SK-N-DZ (cell line): ENCODE measurements at regions not wholly inside any gene's neighbourhood (a gene's known extent, or its start where the extent isn't known, plus 50 kb on each side); places are given as distances from the start of the nearest gene placed in this dataset.
"Not testable (repeated sequence)": the region's sequence is repeated elsewhere in the genome, so short reads cannot be mapped to it uniquely, and the experiment has no call there.

Experiments
- DNase-seq: peaks from one replicate; pipeline ENCODE4 v3.0.0-alpha.2; 2015; ENCODE audit warnings: low spot score

DNA sequence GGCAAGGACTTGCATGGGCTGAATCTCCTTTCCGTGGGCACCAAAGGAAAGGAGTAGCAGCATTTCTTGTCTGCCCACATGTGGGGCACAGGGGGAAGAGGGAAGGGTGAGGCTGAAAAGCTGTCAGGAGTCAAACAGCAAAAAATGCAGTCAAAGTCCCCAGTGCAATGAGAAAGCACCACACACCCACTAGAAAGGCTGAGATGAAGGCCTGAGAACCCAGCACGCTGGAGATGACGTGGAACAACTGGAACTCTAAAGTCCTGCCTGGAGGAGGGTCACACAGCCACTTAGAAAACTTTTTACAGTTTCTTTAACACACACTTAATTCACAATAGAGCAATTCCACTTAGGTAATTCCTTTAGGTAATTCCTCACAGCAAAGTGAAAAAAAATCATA is 94.6 kb upstream of the IGFBPL1 start:
- DNase-seq = no peak

DNA sequence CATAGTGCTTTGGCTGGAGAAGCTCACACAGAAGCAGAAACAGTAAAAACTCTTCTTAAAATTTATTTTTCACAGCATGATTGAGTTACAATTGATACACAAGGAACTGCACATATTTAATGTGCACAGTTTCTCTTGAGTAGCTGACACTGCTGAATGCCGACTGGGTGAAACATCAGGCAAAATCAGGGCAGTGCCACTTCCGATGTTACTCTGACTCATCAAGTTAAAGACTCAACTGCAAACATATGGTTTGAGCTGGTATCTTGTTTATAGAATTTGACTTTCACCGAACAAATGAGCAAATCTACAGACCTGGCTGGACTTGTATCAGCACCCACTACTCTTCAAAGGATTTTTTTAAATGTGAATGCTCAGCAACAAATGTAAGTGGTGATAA is 92.0 kb upstream of the IGFBPL1 start:
- DNase-seq = not testable (repeated sequence)

DNA sequence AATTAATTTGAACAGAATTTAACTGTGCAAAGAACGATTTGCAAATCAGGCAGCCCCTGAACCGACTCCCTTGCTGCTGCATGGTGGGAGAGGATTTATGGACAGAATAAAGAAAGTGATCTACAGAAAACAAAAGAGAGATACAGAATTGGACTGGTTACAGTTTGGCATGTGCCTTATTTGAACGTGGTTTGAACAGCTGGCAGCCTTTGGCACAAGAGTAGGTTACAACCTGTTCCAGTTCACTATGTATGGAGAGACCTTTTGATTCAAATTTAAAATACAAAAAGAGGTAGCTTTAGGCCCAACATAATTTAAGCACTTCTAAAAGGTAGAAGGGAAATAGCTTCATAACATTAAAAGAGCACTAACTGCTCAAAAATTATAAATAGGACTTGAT is 90.8 kb upstream of the IGFBPL1 start:
- DNase-seq = not testable (repeated sequence)

DNA sequence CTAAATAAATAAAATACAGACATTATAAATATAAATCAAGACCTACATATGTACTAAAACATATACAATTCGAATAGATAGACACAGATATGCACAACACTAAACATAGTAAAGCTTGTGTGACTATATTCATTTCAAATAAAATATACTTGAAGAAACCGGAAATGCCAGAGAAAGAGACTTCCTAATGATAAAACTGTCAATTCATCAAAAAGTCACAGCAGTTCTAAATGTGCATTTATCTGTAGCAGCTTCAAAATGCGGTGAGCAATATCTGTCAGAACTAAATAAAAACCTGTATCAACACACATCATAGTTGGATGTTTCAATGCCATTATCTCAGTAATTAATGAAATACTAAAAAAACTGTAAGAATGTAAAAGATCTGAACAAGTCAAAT is 86.1 kb upstream of the IGFBPL1 start:
- not testable (repeated sequence) for DNase-seq

DNA sequence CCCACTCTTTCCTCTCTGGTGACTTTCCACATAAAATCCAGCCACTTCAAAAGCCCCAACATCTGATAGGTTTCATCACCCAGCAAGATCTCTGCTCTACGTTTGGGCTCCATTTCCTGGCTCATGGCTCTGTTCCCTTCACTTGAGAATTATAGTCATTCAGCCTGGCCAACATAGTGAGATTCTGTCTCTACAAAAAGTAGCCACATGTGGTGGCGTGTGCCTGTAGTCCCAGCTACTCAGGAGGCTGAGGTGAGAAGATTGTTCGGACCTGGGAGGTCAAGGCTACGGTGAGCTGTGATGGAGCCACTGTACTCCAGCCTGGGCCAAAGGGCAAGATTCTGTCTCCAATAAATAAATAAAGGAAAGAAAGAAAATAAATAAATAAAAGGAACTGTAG is 83.3 kb upstream of the IGFBPL1 start:
- DNase-seq = no peak

DNA sequence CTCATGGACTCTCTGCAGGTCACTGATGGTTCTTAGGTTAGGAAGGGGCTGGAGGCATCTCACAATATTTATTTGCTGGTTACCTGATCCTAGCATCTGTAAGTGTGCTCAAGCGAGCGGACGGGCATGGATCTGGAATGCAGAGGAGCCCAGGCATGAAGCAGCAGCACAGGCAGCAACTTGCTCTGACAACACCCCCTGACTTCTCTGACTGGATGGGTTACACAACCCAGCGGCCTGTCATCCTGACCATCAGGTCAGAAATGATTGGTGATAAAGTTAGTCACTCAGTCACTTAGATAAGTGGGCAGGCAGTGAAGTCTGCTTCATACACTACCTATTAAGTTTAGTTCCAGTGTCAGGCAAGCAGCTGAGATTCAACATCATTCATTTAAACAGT is 75.9 kb upstream of the IGFBPL1 start:
- DNase-seq = peak; percentile 38

DNA sequence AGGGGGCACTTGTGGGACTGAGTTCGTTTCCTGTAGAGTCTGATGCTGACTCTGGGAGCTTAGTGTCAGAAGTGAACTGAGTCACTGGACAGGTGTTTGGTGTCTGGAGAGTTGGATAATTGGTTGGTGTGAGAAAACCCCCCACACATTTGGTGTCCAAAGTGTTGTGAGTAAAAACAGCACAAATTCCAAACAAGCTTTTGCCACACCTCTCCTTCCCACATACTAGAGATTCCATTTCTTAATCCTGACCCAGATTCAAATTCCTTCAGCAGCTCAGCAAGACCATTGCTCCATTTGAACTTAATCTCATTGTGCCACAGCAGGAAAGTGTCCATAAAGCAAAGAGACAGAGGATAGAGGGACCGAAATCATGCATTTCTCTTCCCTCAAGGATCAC is 74.3 kb upstream of the IGFBPL1 start:
- not testable (repeated sequence) for DNase-seq

DNA sequence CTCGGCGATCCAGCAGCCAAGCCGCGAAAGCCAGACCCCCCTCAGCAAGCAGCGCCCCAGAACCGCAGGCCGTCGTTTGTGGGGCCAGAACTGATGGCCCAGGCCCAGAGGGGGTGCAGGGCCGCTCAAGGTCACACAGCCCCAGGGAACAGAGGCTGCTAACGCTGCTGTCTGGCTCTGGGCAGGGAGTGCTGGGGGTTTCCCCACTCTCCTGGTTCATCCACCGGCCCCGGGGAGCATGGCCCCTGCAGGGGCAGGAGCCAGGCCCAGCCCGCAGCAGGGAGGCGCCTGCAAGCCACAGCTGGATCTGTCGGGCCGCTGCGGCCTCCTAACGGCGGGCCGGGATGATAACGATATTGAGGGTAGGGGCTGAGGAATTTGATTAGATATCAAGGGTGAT is 64.8 kb upstream of the IGFBPL1 start:
- DNase-seq = no peak

DNA sequence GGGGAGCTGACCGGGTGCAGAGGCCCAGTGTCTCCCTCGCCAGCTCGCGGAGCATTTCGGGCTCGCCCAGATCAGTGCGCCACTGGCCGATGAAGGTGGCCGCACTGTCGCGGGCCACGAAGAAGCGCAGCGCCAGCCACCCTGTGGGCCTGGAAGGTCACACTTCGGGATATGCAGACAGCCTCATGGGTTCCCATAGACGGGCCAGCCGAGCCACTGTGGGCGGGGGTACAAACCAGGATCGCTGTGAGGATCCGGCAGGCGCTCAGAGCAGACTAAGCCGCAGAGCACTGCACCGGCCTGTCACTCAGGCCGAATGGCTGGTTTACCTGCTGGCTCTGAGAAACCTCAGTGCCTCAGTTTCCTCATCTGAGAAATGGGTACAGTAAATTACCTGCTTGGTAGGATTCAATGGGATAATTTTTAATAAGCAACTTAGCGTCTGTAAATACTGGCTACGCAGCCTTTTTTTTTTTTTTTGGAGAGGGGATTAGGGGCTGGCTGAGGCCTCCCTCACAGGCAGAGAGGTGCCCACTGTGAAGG is 64.0 kb upstream of the IGFBPL1 start:
- no peak for DNase-seq

DNA sequence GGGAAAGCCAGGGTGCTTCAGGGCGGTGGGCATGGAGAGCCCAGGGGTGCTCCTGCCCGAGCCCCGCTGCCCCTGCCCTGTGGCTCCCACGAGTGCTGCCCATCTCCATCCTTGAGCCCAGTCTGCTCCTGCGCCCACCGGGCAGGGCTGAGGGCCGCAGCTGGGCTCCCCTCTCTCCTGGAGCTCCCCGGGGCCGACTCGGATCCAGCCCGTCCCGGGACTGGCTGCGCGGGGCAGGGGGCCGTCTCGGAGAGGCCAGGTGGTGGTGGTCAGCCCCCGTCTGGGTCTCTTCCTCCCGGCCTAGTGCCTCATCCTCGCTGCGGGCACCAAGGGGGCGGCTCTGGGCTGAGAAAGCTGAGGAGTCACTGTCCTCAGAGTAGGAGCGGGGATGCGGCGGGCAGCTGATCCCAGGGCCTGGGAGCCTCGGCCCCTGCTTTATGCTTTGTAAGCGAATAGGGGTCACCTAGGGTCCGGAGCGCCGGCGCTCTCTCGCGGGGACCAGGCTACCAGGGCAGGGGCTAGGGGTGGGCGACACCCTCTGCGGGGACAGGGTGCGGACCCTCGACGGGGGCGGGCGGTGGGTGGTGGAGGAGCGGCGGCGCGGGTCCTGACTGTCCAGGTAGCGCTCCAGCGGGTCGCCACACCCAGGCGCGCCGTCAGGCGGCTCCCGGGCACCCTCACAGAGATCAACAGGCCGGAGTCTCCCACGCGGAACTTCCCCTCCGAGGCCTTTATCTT is 63.3 kb upstream of the IGFBPL1 start:
- DNase-seq = not testable (repeated sequence)

DNA sequence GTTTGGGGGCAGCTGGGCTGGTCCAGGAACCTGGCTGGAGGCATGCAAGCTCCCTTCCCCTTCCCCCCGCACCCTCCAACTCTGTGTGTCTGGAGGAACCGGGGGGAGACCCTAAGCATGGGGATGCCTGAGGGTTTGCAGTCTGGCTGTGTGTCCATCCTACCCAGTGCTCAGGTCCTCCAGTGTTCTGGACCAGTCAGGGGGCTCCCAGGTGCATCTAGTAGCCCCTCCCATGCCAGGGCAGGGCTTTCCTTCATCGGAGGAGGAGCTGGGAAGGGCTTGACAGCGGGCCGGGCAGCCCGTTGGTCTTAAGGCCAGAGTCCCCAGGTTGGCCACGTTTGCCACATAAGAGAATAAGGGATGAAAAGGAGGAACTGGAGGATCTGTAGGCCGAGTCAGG is 62.6 kb upstream of the IGFBPL1 start:
- no peak for DNase-seq

DNA sequence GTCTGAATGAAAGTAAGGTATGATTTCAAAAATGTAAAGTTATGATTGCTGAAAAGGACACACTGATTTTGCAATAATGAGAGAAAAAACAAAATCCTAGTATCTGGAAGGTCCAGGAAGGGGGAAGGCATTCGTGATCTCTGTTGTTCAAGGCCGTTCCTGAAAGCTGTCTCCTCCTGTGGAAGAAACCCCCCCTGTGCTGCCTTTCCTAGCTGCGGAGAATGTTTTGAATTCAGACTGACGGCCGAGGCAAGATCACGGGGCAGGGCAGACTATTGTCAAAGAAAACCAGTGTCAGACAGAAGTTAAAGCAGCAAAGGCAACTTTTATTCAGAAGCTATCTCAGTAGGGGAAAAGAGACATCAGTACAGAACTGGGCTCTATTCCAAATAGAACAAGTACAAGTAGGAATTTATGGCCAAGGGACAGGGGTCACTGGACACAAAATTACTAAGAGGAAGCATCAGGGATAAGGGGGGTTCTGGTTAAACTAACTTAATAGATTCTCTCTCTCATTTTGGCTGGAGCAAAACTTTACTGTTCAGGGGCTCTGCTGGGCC is 61.9 kb upstream of the IGFBPL1 start:
- DNase-seq = no peak

DNA sequence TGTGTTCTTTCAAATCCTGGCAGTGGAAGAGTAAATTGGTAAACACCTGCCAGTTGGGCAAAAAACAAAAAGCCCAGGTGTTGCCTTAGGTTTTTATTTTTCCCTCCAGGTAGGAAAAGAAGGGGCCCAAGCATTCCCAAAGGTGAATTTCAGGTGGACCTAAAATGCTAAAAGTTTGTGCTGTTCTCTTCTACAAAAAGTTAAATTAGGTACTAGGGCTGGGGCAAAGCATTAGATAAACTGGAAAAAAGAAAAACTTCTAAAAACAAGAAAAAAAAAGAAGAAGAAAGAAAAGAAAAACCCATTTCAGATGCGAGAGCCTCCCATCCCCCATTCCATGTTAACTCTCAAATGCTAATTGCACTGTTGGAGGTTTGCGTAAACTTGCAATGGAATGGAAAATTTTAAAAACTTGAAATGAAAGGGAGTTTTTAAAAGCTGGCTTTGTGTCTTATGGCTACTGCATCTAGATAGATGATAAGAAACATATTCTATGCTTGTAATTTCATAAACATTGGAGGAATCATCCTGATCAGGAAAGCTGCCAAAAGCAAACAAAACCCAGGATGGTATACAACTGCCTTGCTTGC is 59.9 kb upstream of the IGFBPL1 start:
- DNase-seq = not testable (repeated sequence)

DNA sequence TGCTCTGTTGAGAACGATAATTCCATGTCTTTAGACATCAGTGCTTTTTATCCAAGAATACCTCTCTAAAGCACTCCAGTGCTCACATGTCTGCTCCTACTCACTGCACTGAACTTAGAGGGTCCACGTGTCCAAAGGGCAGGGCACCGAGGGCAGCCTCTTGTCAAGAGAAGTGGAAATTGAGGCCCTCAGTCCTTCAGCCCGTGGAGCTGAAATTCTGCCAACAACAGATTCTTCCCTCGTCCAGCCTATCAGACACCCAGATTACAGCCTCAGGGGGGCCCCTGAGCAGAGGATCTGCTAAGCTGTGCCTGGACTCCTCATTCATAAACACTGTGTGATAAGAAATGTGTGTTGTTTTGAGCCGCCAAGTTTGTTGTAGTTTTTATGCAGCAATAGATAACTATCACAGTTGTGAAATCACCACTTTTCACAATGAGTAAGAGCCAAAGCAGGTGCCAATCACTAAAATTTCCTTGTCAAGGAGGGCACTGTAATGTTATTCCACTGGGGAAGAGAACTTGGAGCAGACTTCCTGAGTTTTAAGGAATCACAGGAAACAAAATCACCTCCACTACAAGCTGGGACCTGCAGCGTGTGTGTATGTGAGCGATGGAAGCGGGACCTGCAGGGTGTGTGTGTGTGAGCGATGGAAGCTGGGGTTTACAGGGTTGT is 58.8 kb upstream of the IGFBPL1 start:
- DNase-seq = no peak

DNA sequence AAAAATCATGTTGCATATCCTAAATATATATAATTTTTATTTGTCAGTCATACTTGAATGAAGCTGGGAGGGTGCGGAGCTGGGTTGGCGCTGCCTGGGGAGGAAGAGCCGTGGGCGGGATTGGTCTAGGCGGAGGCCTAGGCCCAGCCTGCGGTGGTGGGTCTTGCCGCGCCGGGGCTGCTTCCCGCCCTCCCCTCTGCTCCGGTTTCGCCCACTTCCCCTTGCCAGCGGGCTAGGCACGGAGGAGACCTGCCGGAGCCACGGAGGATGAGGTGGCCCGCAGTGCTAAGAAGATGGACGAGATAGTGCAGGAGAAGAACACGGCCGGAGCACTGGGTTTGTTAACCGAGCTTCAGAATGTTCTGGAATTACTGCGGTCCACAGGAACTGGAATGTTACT is 54.0 kb upstream of the IGFBPL1 start:
- no peak for DNase-seq

DNA sequence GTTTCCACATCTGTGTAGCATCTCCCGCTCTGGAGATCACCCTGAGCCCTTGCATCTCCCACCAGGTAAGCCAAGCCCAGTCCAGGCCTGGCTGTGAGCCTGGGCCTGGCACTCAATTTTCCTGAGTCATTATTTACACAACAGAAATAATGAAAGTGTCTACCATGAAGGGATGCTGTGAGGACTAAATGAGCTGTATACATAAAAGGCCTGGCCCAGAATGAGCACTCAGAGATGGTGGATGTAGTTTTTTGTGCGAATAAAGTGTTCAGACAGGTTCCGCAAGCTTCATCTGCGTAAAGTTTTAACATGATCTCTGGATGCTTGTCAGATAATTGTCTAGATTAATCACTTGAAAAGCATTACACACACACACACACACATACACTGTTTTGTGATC is 50.2 kb upstream of the IGFBPL1 start:
- not testable (repeated sequence) for DNase-seq
